ENCODE measurements at regions not wholly inside any gene's neighbourhood (a gene's known extent, or its start where the extent isn't known, plus 50 kb on each side); places are given as distances from the start of the nearest gene placed in this dataset.
"Not testable (repeated sequence)": the region's sequence is repeated elsewhere in the genome, so short reads cannot be mapped to it uniquely, and the experiment has no call there.

DNA sequence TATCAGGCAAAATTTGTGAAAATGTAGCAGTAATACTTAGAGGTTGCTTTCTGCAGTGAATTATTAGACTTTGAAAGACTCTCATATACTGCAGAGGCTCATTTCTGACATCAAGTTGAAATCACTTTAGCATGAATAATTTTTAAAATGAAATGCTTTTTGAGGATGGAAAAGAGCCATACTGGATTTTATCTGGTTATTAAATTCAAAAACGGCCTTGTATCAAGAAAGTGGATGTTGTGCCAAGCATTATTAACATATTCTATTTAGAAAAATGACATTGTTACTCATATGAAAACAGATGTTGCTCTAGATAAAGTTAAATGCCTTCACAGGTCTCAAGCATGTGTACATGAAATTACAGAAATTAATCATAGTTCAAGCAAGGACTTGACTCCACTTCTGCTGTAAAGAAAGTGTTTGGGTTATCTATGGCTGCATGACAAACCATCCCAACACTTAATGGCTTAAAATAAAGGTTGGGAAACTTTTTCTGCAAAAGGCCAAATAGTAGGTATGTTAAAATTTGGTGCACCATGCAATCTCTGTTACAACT, 64.5 kb upstream of the ZNF280D start:
- in situ Hi-C loops (cut with MboI; ENCODE audit: low sequenced_read_pairs, unreplicated experiment): no loop called here
- no peak for DNase-seq (ENCODE audit: low spot score)
- no peak for TF ChIP-seq CTCF (IDR thresholded peaks at IDR 0.05; ENCODE audit: borderline replicate concordance, control extremely low read depth, extremely low read depth, insufficient read depth, missing control alignments)

GRCh38 chr15:56795502-56795901, 62.2 kb upstream of the ZNF280D start:
- DNase-seq (ENCODE audit: low spot score): no peak
- in situ Hi-C loops (cut with MboI; ENCODE audit: low sequenced_read_pairs, unreplicated experiment): no loop called here
- no peak for TF ChIP-seq CTCF (IDR thresholded peaks at IDR 0.05; ENCODE audit: borderline replicate concordance, control extremely low read depth, extremely low read depth, insufficient read depth, missing control alignments)

DNA sequence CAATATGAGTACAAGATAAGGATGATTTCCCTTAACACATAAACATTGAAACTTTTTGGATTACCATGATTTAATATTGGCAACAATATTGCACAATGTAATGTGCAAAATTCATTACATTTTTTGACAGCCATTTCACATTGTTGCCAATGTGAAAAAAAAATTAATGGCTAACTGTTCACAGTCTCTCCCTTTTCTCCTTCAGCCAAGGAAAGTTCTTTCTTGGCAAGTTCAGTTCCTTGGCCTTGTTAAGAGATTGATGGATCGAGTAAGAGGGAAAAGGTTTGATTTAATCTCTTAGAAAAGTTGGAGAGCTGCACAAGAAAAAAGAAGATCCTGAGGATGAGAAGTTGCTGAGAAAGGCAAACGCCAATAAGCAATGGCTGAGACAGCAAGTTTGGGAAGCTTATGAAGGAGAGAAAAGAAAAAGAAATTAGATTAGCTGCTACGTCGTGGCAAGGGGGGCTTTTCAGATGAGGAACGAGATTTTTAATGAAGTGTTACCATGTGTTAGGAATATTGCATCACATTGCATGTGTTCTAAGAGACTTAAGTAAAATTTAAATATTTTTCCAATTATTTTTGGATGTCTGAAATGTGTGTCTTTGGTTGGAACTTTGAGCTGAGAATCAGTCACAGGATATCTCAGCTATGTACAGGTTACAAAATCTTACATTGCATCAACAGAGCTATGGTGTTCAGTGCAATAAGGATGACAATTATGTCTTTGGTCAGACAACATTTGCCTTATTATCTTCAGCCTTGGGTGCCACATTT, 61.4 kb upstream of the ZNF280D start:
- DNase-seq (ENCODE audit: low spot score): no peak
- no peak for TF ChIP-seq CTCF (IDR thresholded peaks at IDR 0.05; ENCODE audit: borderline replicate concordance, control extremely low read depth, extremely low read depth, insufficient read depth, missing control alignments)
- in situ Hi-C loops (cut with MboI; ENCODE audit: low sequenced_read_pairs, unreplicated experiment): no loop called here

DNA sequence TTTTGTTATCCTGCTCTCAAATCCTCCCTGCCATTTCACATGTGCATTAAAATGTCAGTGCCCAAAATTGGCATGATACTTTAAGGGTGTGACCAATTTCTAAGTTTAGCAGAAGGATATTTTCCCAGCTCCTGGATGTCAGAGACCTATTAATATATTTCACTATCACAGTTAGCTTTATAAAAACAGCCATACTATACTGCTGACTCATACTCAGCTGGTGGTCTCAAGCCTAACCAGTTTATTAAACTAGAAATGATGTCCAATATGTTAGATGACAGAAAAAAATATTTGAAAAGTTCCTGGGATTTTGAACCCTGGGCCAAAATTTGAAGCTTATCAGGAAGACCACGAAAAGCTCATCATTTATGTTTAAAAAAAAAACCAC, 60.9 kb upstream of the ZNF280D start:
- no peak for DNase-seq (ENCODE audit: low spot score)
- no peak for TF ChIP-seq CTCF (IDR thresholded peaks at IDR 0.05; ENCODE audit: borderline replicate concordance, control extremely low read depth, extremely low read depth, insufficient read depth, missing control alignments)
- in situ Hi-C loops (cut with MboI; ENCODE audit: low sequenced_read_pairs, unreplicated experiment): no loop called here

DNA sequence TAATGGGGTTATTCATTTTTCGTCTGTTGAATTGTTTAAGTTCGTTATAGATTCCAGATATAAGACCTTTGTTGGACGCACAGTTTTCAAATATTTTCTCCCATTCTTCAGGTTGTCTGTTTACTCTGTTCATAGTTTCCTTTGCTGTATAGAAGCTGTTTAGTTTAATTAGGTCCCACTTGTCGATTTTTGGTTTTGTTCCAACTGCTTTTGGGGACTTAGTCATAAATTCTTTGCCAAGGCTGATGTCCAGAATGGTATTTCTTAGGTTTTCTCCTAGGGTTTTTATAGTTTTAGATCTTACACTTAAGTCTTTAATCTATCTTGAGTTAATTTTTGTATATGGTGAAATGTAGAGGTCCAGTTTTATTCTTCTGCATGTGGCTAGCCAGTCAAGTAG, 58.9 kb upstream of the ZNF280D start:
- TF ChIP-seq CTCF (IDR thresholded peaks at IDR 0.05; ENCODE audit: borderline replicate concordance, control extremely low read depth, extremely low read depth, insufficient read depth, missing control alignments): no peak
- DNase-seq (ENCODE audit: low spot score): no peak
- in situ Hi-C loops (cut with MboI; ENCODE audit: low sequenced_read_pairs, unreplicated experiment): no loop called here

- DNase-seq (ENCODE audit: low spot score); in situ Hi-C loops (cut with MboI; ENCODE audit: low sequenced_read_pairs, unreplicated experiment): not testable (repeated sequence)
Measured at GRCh38 chr15:56791521-56791920, 58.2 kb upstream of the ZNF280D start.

GRCh38 chr15:56788359-56788758, 55.0 kb upstream of the ZNF280D start:
- in situ Hi-C loops (cut with MboI; ENCODE audit: low sequenced_read_pairs, unreplicated experiment): no loop called here
- no peak for TF ChIP-seq CTCF (IDR thresholded peaks at IDR 0.05; ENCODE audit: borderline replicate concordance, control extremely low read depth, extremely low read depth, insufficient read depth, missing control alignments)
- DNase-seq (ENCODE audit: low spot score): no peak
